ENCODE measurements at regions not wholly inside any gene's neighbourhood (a gene's known extent, or its start where the extent isn't known, plus 50 kb on each side); places are given as distances from the start of the nearest gene placed in this dataset.

- H3K27ac ChIP-seq, result no peak overlapping the region
Observed at GRCh38 chr9:1129382-1129781, 79.2 kb downstream of the DMRT2 start.

GRCh38 chr9:1140057-1140456 lies 89.9 kb downstream of the DMRT2 start:
- Histone ChIP-seq H3K27me3 (no peaks in the 10 kb centered on the region), H3K27ac (no peak overlapping the region), H3K36me3 (no peaks in the 10 kb centered on the region), H3K4me3 (no peak overlapping the region), H3K9me3 (peaks cover 0 to 3% (median 0%) of the 10 kb centered on the region in 4 donors), H3K4me1 (no peaks in the 10 kb centered on the region)
- no peak for TF ChIP-seq POLR2A (IDR thresholded peaks at IDR 0.05)
- no peak for TF ChIP-seq CTCF (IDR thresholded peaks at IDR 0.05)
- no peak for DNase-seq

More at GRCh38 chr9:1129382-1129781, 79.2 kb downstream of the DMRT2 start:
- Histone ChIP-seq H3K36me3 (no peaks in the 10 kb centered on the region), H3K9me3 (no peaks in the 10 kb centered on the region), H3K27me3 (no peaks in the 10 kb centered on the region), H3K4me1 (no peaks in the 10 kb centered on the region), H3K4me3 (no peak overlapping the region)
- TF ChIP-seq POLR2A (IDR thresholded peaks at IDR 0.05), result no peak
- no peak for TF ChIP-seq CTCF (IDR thresholded peaks at IDR 0.05)
- DNase-seq, result no peak

GRCh38 chr9:1151691-1152090 lies 101.5 kb downstream of the DMRT2 start:
- H3K27me3 ChIP-seq, result no peaks in the 10 kb centered on the region
- no peaks in the 10 kb centered on the region for H3K4me1 ChIP-seq
- no peak for DNase-seq
- TF ChIP-seq CTCF (IDR thresholded peaks at IDR 0.05) (no peak), POLR2A (IDR thresholded peaks at IDR 0.05) (no peak)
- H3K36me3 ChIP-seq, result no peaks in the 10 kb centered on the region
- no peak overlapping the region for H3K27ac ChIP-seq
- no peak overlapping the region for H3K4me3 ChIP-seq
- no peaks in the 10 kb centered on the region for H3K9me3 ChIP-seq

GRCh38 chr9:1152171-1152570 lies 102.0 kb downstream of the DMRT2 start:
- Histone ChIP-seq H3K27ac (no peak overlapping the region), H3K27me3 (no peaks in the 10 kb centered on the region), H3K4me3 (no peak overlapping the region), H3K4me1 (no peaks in the 10 kb centered on the region), H3K36me3 (no peaks in the 10 kb centered on the region), H3K9me3 (no peaks in the 10 kb centered on the region)
- TF ChIP-seq POLR2A (IDR thresholded peaks at IDR 0.05) (no peak), CTCF (IDR thresholded peaks at IDR 0.05) (no peak)
- DNase-seq, result no peak

GRCh38 chr9:1154739-1155138 lies 104.6 kb downstream of the DMRT2 start:
- no peak overlapping the region for H3K27ac ChIP-seq
- TF ChIP-seq CTCF (IDR thresholded peaks at IDR 0.05) (no peak), POLR2A (IDR thresholded peaks at IDR 0.05) (no peak)
- H3K4me1 ChIP-seq, result no peaks in the 10 kb centered on the region
- DNase-seq, result no peak
- no peaks in the 10 kb centered on the region for H3K36me3 ChIP-seq
- no peaks in the 10 kb centered on the region for H3K27me3 ChIP-seq
- no peaks in the 10 kb centered on the region for H3K9me3 ChIP-seq
- no peak overlapping the region for H3K4me3 ChIP-seq

GRCh38 chr9:1155602-1156001 lies 105.4 kb downstream of the DMRT2 start:
- no peak overlapping the region for H3K27ac ChIP-seq
- H3K27me3 ChIP-seq, result no peaks in the 10 kb centered on the region
- H3K4me3 ChIP-seq, result no peak overlapping the region
- H3K4me1 ChIP-seq, result no peaks in the 10 kb centered on the region
- H3K36me3 ChIP-seq, result no peaks in the 10 kb centered on the region
- TF ChIP-seq CTCF (IDR thresholded peaks at IDR 0.05) (no peak), POLR2A (IDR thresholded peaks at IDR 0.05) (no peak)
- no peaks in the 10 kb centered on the region for H3K9me3 ChIP-seq
- DNase-seq, result no peak

Data from Peyer's patch (tissue), 4 donors.